GM12865 (cell line): ENCODE measurements at regions not wholly inside any gene's neighbourhood (a gene's known extent, or its start where the extent isn't known, plus 50 kb on each side); places are given as distances from the start of the nearest gene placed in this dataset.

ENCODE experiments used
- DNase-seq: peaks from one replicate; pipeline ENCODE4 v3.0.0; 2010; ENCODE audit warnings: low read depth
- H3K4me3 ChIP-seq: 2 replicates; pipeline ENCODE4 v1.5.1; 2011; ENCODE audit warnings: mild to moderate bottlenecking, low read depth, low read length, control low read depth
- CTCF ChIP-seq: IDR thresholded peaks from 2 replicates; pipeline ENCODE4 v1.5.1; 2011; ENCODE audit warnings: low read length, control low read depth, low read depth, inconsistent platforms; ENCODE audit not compliant: insufficient read depth; ENCODE audit errors: missing control alignments

GRCh38 chr7:116329686-116330503 lies 119.6 kb downstream of the TES start:
- no peak for TF ChIP-seq CTCF
- no peak overlapping the region for H3K4me3 ChIP-seq
- no peak for DNase-seq

- H3K4me3 ChIP-seq: no peak overlapping the region
- DNase-seq: no peak
- TF ChIP-seq CTCF: no peak
Observed at GRCh38 chr7:116331020-116331419, 120.7 kb downstream of the TES start.

DNA sequence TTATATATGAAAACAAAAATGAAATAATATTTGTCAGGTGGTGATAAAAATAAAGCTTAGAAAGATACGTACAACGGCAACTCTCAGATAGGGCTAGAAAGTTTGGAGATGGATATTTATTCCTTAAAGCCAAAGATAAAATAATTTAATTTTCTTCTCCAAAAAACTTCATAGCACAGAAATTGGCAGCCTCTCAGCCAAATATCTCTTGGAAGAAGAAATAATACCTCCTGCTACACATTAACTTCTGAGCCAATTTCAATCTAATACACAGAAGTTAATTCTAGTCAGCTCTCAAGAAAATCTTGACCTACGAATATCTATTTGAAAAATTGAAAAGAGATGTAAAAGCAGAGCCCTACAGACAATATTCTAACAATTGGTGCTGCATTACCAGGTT lies 122.4 kb downstream of the TES start:
- no peak for DNase-seq
- TF ChIP-seq CTCF: no peak
- no peak overlapping the region for H3K4me3 ChIP-seq

DNA sequence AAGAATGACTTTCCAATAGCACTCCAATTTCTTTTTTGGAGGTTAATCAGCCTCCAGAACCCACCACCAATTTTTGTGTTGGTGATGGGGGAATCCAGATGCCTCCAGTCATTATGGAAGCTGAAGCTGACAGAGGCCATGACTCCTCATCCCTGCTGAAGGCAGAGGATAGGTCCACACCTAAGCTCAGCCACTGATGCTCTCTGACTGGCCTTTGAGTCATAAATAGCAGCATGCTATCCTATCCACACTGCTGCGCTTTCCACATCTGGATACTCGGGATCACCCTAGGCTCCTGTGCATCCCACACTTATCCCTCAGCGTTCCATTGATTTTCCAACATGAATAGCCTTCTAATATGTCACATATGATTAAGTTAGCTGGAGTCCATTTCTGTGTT lies 124.2 kb downstream of the TES start:
- no peak overlapping the region for H3K4me3 ChIP-seq
- no peak for DNase-seq
- no peak for TF ChIP-seq CTCF

DNA sequence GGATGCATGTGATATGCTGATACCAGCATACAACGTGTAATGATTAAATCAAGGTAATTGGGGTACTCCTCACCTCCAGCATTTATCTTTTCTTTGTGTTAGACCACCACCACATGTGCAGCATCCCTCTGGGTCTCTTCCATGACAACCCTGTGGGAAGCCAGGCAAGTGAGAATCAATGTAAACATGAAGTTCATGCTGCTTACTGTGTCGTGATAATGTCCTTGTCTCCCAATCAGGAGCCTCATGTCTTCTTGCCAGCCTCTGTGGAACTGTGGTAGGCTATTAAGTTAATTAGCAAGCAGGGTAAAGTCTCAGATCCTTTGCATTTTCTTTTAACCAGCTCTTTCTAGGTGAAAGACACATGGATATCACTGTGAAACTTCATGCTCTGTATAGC lies 126.7 kb downstream of the TES start:
- H3K4me3 ChIP-seq: no peak overlapping the region
- no peak for DNase-seq
- no peak for TF ChIP-seq CTCF

DNA sequence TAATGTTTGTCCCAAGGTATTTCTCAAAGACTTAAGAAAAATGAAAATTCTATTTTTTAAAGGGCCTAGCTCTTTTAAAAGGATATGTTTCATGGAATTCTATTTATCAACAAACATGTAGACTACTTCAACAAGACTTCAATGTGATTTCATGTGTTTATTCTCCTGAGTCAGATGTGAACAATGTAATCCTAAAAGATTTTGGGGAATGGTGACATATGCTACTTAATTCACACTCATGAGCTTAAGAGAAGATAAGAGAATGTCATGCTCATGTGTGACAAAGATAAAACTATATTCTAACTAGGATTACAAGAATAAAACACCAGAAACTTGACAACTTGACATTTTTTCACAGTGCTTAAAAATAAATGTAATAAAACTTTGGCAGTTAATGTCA lies 127.5 kb downstream of the TES start:
- H3K4me3 ChIP-seq: no peak overlapping the region
- no peak for DNase-seq
- no peak for TF ChIP-seq CTCF

- TF ChIP-seq CTCF: no peak
- no peak for DNase-seq
Observed at GRCh38 chr7:116339564-116339963, 129.2 kb downstream of the TES start.

More at GRCh38 chr7:116339564-116339963, 129.2 kb downstream of the TES start:
- no peak overlapping the region for H3K4me3 ChIP-seq
